HepG2 (cell line): ENCODE measurements at regions not wholly inside any gene's neighbourhood (a gene's known extent, or its start where the extent isn't known, plus 50 kb on each side); places are given as distances from the start of the nearest gene placed in this dataset.

Experiments
- ATAC-seq: fragments of 200-7000 bp; cut with Tn5 transposase; 3 replicates; pipeline ENCODE4 v1.9.1; 2020; ENCODE audit warnings: mild to moderate bottlenecking, moderate library complexity
- BruUV-seq: library from RNA; stranded (reverse); fragments of 400-500 nt; replicated peaks from 2 replicates; lab custom pipeline; 2021; lab: Mats Ljungman, UMichigan
- CTCF ChIA-PET: fragments of 300-600 bp; formaldehyde crosslinking; extraction: SDS; loops from one replicate; lab custom pipeline; 2021; ENCODE audit warnings: low total read pairs, inconsistent platforms, low intra/inter-chr PET ratio; lab: Yijun Ruan, JAX
- POLR2A ChIA-PET: fragments of 350-600 bp; sonication (Branson Sonifier 250); formaldehyde crosslinking; loops from one replicate; lab custom pipeline; 2020; ENCODE audit warnings: antibody characterized with exemption, inconsistent platforms; lab: Yijun Ruan, JAX
- DNase-seq: peaks from one replicate; pipeline ENCODE4 v3.0.0-alpha.2; 2015; ENCODE audit warnings: low spot score
- FAIRE-seq: peaks from 3 replicates; lab custom pipeline; 2011; peaks lifted over from hg19 to GRCh38; lab: Jason Lieb, UNC
- H2AFZ ChIP-seq: one replicate; pipeline ENCODE4 v1.6.1; 2011; ENCODE audit warnings: low read length, inconsistent platforms
- H3K27ac ChIP-seq: fragments of 300-600 bp; 3 replicates; pipeline ENCODE4 v1.8.0; 2011; ENCODE audit warnings: mixed run types, mild to moderate bottlenecking, mixed read lengths, low read length, inconsistent platforms; ENCODE audit not compliant: insufficient read depth; ENCODE audit errors: extremely low read length
- H3K27me3 ChIP-seq, 2 experiments: fragments of 200-600 bp in 1 of 2; 2 replicates in 1 of 2; 3 replicates in 1 of 2; pipeline versions ENCODE4 v1.6.0 to v1.8.0; 2011; ENCODE audit warnings: low read length in 2 of 2, mild to moderate bottlenecking in 2 of 2, moderate library complexity in 2 of 2, inconsistent platforms in 1 of 2; ENCODE audit not compliant: insufficient read depth in 2 of 2, control insufficient read depth in 1 of 2
- H3K36me3 ChIP-seq, 2 experiments: fragments of 200-600 bp in 1 of 2; replicated peaks in 1 of 2; 2 replicates in 1 of 2; 3 replicates in 1 of 2; pipeline versions ENCODE4 v1.5.1 to v1.8.0; 2011; ENCODE audit warnings: low read length in 2 of 2, inconsistent platforms in 1 of 2; ENCODE audit not compliant: insufficient read depth in 2 of 2, control insufficient read depth in 1 of 2
- H3K4me1 ChIP-seq: 2 replicates; pipeline ENCODE4 v1.5.1; 2012; ENCODE audit warnings: low read length, inconsistent platforms; ENCODE audit not compliant: insufficient read depth
- H3K4me2 ChIP-seq: 2 replicates; pipeline ENCODE4 v1.6.0; 2011; ENCODE audit warnings: low read depth, low read length, inconsistent platforms
- H3K4me3 ChIP-seq, 3 experiments: fragments of 200-600 bp in 1 of 3; sonication (generic), shearing (Covaris generic) in 1 of 3; replicated peaks in 1 of 3; 2 replicates each; pipeline ENCODE4 v1.5.1; 2011 to 2016; ENCODE audit warnings: low read length in 3 of 3, inconsistent platforms in 2 of 3, low read depth in 2 of 3, mild to moderate bottlenecking in 2 of 3, control low read depth in 1 of 3, mixed read lengths in 1 of 3; ENCODE audit not compliant: insufficient read depth in 1 of 3
- H3K79me2 ChIP-seq: one replicate; pipeline ENCODE4 v1.6.1; 2011; ENCODE audit warnings: low read length, inconsistent platforms; ENCODE audit not compliant: insufficient read depth
- H3K9ac ChIP-seq: 2 replicates; pipeline ENCODE4 v1.6.0; 2011; ENCODE audit warnings: mild to moderate bottlenecking, low read depth, low read length, inconsistent platforms; ENCODE audit not compliant: insufficient read depth
- H3K9me3 ChIP-seq: 2 replicates; pipeline ENCODE4 v1.5.1; 2012; ENCODE audit warnings: mild to moderate bottlenecking, low read length
- H4K20me1 ChIP-seq: 2 replicates; pipeline ENCODE4 v1.6.0; 2011; ENCODE audit warnings: inconsistent platforms, mild to moderate bottlenecking, low read length, moderate library complexity; ENCODE audit not compliant: insufficient read depth
- IKZF4 ChIP-seq: sonication (generic); formaldehyde crosslinking; IDR thresholded peaks from 2 replicates; pipeline ENCODE4 v1.5.1; 2020; ENCODE audit warnings: borderline replicate concordance, mild to moderate bottlenecking, low read depth, missing genetic modification reagents; ENCODE audit errors: not compliant biosample characterization
- JARID2 ChIP-seq: sonication (generic); formaldehyde crosslinking; IDR thresholded peaks from 2 replicates; pipeline ENCODE4 v1.8.1; 2023; ENCODE audit warnings: missing genetic modification reagents, inconsistent platforms; ENCODE audit not compliant: insufficient replicate concordance
- MED1 ChIP-seq: sonication (generic); formaldehyde crosslinking; IDR thresholded peaks from 2 replicates; pipeline ENCODE4 v1.4.0; 2020; ENCODE audit warnings: missing genetic modification reagents
- PAF1 ChIP-seq: IDR thresholded peaks from 2 replicates; pipeline ENCODE4 v1.6.1; 2016; ENCODE audit warnings: missing genetic modification reagents, missing compliant biosample characterization
- RELA ChIP-seq: sonication (generic); formaldehyde crosslinking; IDR thresholded peaks from 2 replicates; pipeline ENCODE4 v1.4.0; 2020; ENCODE audit warnings: missing genetic modification reagents
- REPIN1 ChIP-seq: sonication (generic); formaldehyde crosslinking; IDR thresholded peaks from 2 replicates; pipeline ENCODE4 v1.8.0; 2022; ENCODE audit warnings: missing genetic modification reagents, low read depth, mild to moderate bottlenecking, borderline replicate concordance
- SIN3A ChIP-seq: IDR thresholded peaks from 2 replicates; pipeline ENCODE4 v1.6.1; 2011; ENCODE audit warnings: low read depth, mild to moderate bottlenecking, control low read depth, low read length, borderline replicate concordance
- SIN3B ChIP-seq: fragments of 150-350 bp; IDR thresholded peaks from 2 replicates; pipeline ENCODE4 v1.6.1; 2014; ENCODE audit warnings: low read length
- ZBTB49 ChIP-seq: sonication (generic); formaldehyde crosslinking; IDR thresholded peaks from 2 replicates; pipeline ENCODE4 v1.4.0; 2020; ENCODE audit warnings: missing genetic modification reagents, borderline replicate concordance
- ZFP41 ChIP-seq: sonication (generic); formaldehyde crosslinking; IDR thresholded peaks from 2 replicates; pipeline ENCODE4 v1.4.0; 2020; ENCODE audit warnings: mild to moderate bottlenecking, missing genetic modification reagents, borderline replicate concordance
- ZFP90 ChIP-seq: sonication (generic); formaldehyde crosslinking; IDR thresholded peaks from 2 replicates; pipeline ENCODE4 v1.8.0; 2022; ENCODE audit warnings: missing genetic modification reagents, mild to moderate bottlenecking, inconsistent platforms, borderline replicate concordance
- ZNF24 ChIP-seq: fragments of 450-650 bp; IDR thresholded peaks from 2 replicates; pipeline ENCODE4 v1.6.1; 2017; ENCODE audit warnings: antibody characterized with exemption, mild to moderate bottlenecking
- ZNF572 ChIP-seq: sonication (generic); formaldehyde crosslinking; IDR thresholded peaks from 2 replicates; pipeline ENCODE4 v1.5.1; 2020; ENCODE audit warnings: mild to moderate bottlenecking, missing genetic modification reagents
- ZNF720 ChIP-seq: sonication (generic); formaldehyde crosslinking; IDR thresholded peaks from 2 replicates; pipeline ENCODE4 v1.4.0; 2020; ENCODE audit warnings: missing genetic modification reagents
- WGBS: methylation state at CpG from one replicate; pipeline ENCODE4 v1.1.6; 2017; ENCODE audit warnings: low lambda C conversion rate; 5-methylcytosine and 5-hydroxymethylcytosine counted together
- in situ Hi-C: cut with HindIII; loops from 2 replicates; pipeline ENCODE4 v1.10.0; 2017; ENCODE audit warnings: low pct_unique_long_range_greater_than_20kb; ENCODE audit not compliant: extremely low pct_ligation_motif_present
- intact Hi-C: fragments of 100-400 bp; cut with micrococcal nuclease; formaldehyde crosslinking; loops from one replicate; pipeline ENCODE4 v1.10.0; 2022; ENCODE audit not compliant: unreplicated experiment

- no peak for DNase-seq
- Histone ChIP-seq H3K4me1 (no peaks in the 10 kb centered on the region), H3K9me3 (peaks cover 75% of the 10 kb centered on the region), H3K9ac (no peak overlapping the region), H4K20me1 (no peaks in the 10 kb centered on the region), H3K79me2 (no peaks in the 10 kb centered on the region), H3K27ac (no peak overlapping the region), H3K36me3 (no peaks in the 10 kb centered on the region), H3K27me3 (no peaks in the 10 kb centered on the region), H2AFZ (no peak overlapping the region), H3K4me3 (no peak overlapping the region), H3K4me2 (no peak overlapping the region)
- WGBS: 0% methylated on average over 2 of the region's 2 CpGs
- FAIRE-seq: no peak
- no peak for ATAC-seq
- ChIA-PET CTCF (no interaction called here), POLR2A (no interaction called here)
- in situ Hi-C loops: no loop called here
- TF ChIP-seq ZBTB49 (CRISPR knock-in tag): no peak
- no peak for TF ChIP-seq IKZF4 (CRISPR knock-in tag)
- no peak for TF ChIP-seq ZNF720 (CRISPR knock-in tag)
- TF ChIP-seq ZNF24: no peak
- no peak for TF ChIP-seq SIN3A
- no peak for TF ChIP-seq ZNF572 (CRISPR knock-in tag)
- no peak for TF ChIP-seq MED1 (CRISPR knock-in tag)
- TF ChIP-seq JARID2 (CRISPR knock-in tag): no peak
- no peak for TF ChIP-seq PAF1 (CRISPR knock-in tag)
- no peak for TF ChIP-seq SIN3B
- no peak for TF ChIP-seq ZFP90
- no peak for TF ChIP-seq REPIN1
- TF ChIP-seq ZFP41 (CRISPR knock-in tag): no peak
- TF ChIP-seq RELA (CRISPR knock-in tag): no peak
- no TSS peak for BruUV-seq
- intact Hi-C loops: no loop called here
These were observed 197.1 kb upstream of the PBX1 start for GRCh38 chr1:164361927-164362326.
